RWPE2 (cell line): ENCODE measurements at regions not wholly inside any gene's neighbourhood (a gene's known extent, or its start where the extent isn't known, plus 50 kb on each side); places are given as distances from the start of the nearest gene placed in this dataset.

Experiments
- ATAC-seq: fragments of 200-7000 bp; cut with Tn5 transposase; 3 replicates; pipeline ENCODE4 v1.9.1; 2021; ENCODE audit warnings: low read depth
- DNase-seq: peaks from one replicate; pipeline ENCODE4 v3.0.0-alpha.2; 2020; ENCODE audit warnings: low spot score
- H3K27ac ChIP-seq: fragments of 450-650 bp; 2 replicates; pipeline ENCODE4 v1.5.1; 2017; ENCODE audit warnings: mild to moderate bottlenecking; ENCODE audit not compliant: poor library complexity, severe bottlenecking
- H3K27me3 ChIP-seq: fragments of 250-450 bp; sonication (Bioruptor Pico); 2 replicates; pipeline ENCODE4 v1.5.1; 2021; ENCODE audit warnings: mild to moderate bottlenecking, moderate library complexity; ENCODE audit not compliant: insufficient read depth, poor library complexity, severe bottlenecking
- H3K36me3 ChIP-seq: fragments of 250-450 bp; sonication (Bioruptor Pico); 2 replicates; pipeline ENCODE4 v1.5.1; 2020; ENCODE audit warnings: low read depth, mild to moderate bottlenecking, moderate library complexity
- H3K4me1 ChIP-seq: fragments of 250-450 bp; sonication (Bioruptor Pico); 2 replicates; pipeline ENCODE4 v1.5.1; 2021; ENCODE audit warnings: mild to moderate bottlenecking, moderate library complexity; ENCODE audit not compliant: insufficient read depth, poor library complexity, severe bottlenecking
- H3K4me3 ChIP-seq: fragments of 250-450 bp; sonication (Bioruptor Pico); 2 replicates; pipeline ENCODE4 v1.5.1; 2021; ENCODE audit warnings: mild to moderate bottlenecking, moderate library complexity; ENCODE audit not compliant: severe bottlenecking
- H3K9me3 ChIP-seq: fragments of 250-450 bp; sonication (Bioruptor Pico); 2 replicates; pipeline ENCODE4 v1.5.1; 2021; ENCODE audit warnings: mild to moderate bottlenecking, moderate library complexity; ENCODE audit not compliant: severe bottlenecking
- TF ChIP-seq, protein P1 (sequence below): fragments of 450-650 bp; IDR thresholded peaks from one replicate; pipeline ENCODE4 v1.5.1; 2017; ENCODE audit warnings: mild to moderate bottlenecking, moderate library complexity; ENCODE audit not compliant: poor library complexity, severe bottlenecking

DNA sequence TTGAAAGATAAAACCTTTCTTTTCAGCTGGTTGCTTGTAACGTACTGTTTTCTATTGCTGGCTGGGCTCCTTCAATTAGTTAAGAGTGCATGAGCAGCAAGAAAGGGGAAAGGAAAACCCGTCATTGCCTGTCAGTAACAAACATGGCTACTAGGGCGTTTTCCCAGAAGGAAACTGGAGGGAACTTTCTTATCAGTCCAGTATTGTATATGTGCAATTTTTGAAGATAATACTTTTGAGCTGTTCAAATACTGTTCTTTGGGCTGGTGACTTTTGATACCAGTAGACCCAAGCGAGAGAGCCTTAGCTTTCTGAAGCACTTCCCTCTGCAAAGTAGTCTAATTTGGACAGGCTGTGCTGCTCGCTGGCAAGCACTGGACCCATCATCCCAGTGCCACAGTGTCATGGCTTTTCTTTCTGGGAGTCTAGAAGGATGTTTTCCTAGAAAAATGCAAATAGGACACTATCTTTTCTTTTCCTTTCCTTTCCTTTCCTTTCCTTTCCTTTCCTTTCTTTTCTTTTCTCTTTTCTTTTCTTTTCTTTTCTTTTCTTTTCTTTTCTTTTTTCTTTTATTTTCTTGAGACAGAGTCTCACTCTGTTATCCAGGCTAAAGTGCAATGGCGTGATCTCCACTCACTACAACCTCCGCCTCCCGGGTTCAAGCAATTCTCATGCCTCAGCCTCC, 149.9 kb upstream of the SMIM23 start:
- TF ChIP-seq, protein P1, sequence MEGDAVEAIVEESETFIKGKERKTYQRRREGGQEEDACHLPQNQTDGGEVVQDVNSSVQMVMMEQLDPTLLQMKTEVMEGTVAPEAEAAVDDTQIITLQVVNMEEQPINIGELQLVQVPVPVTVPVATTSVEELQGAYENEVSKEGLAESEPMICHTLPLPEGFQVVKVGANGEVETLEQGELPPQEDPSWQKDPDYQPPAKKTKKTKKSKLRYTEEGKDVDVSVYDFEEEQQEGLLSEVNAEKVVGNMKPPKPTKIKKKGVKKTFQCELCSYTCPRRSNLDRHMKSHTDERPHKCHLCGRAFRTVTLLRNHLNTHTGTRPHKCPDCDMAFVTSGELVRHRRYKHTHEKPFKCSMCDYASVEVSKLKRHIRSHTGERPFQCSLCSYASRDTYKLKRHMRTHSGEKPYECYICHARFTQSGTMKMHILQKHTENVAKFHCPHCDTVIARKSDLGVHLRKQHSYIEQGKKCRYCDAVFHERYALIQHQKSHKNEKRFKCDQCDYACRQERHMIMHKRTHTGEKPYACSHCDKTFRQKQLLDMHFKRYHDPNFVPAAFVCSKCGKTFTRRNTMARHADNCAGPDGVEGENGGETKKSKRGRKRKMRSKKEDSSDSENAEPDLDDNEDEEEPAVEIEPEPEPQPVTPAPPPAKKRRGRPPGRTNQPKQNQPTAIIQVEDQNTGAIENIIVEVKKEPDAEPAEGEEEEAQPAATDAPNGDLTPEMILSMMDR: no peak
- Histone ChIP-seq H3K27me3 (no peaks in the 10 kb centered on the region), H3K36me3 (no peaks in the 10 kb centered on the region), H3K27ac (no peak overlapping the region), H3K9me3 (no peaks in the 10 kb centered on the region), H3K4me3 (no peak overlapping the region), H3K4me1 (no peaks in the 10 kb centered on the region)
- ATAC-seq (no peak), DNase-seq (no peak)

DNA sequence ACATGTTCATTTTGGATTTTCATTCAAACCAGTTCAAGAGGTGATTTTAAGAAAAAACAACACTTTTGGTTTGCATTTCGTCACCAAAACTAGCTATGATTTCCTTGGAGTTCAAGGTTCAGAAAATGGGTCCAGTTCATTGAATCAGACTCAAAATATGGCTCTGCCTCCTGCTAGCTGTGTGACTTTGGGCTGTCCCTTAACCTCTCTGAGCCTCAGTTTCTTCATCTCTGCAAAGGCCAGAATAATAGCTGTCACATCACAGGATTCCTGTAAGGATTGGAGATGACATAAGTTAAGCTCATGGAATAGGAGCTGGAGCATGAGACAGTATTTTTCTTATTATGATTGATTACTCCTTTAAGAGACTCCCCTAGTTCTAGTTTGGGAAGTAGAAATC, 147.8 kb upstream of the SMIM23 start:
- Histone ChIP-seq H3K9me3 (no peaks in the 10 kb centered on the region), H3K27me3 (no peaks in the 10 kb centered on the region), H3K4me1 (no peaks in the 10 kb centered on the region), H3K36me3 (no peaks in the 10 kb centered on the region), H3K4me3 (no peak overlapping the region), H3K27ac (no peak overlapping the region)
- DNase-seq (no peak), ATAC-seq (no peak)
- TF ChIP-seq, protein P1: no peak

DNA sequence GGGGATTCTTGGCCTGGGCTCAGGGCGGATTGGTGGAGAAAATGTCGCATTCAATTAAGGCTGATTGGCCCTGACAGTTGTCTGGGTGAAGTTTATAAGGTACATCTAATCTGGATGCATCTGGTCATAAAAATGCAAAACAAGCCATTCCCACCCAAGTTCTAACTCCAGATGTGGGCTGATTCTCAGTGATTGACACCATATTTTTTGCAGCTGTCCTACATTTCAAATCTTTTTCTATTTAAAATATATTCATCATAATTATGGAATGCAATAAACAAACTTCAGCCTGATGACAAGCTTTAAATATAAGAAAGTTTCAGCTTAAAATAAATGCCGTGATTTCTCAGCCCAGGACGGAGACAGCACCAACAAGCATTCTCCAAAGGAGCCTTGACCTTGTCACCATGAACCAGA, 146.4 kb upstream of the SMIM23 start:
- Histone ChIP-seq H3K27ac (no peak overlapping the region), H3K36me3 (no peaks in the 10 kb centered on the region), H3K4me3 (no peak overlapping the region), H3K4me1 (no peaks in the 10 kb centered on the region), H3K9me3 (no peaks in the 10 kb centered on the region), H3K27me3 (no peaks in the 10 kb centered on the region)
- ATAC-seq (no peak), DNase-seq (no peak)
- TF ChIP-seq, protein P1: no peak

DNA sequence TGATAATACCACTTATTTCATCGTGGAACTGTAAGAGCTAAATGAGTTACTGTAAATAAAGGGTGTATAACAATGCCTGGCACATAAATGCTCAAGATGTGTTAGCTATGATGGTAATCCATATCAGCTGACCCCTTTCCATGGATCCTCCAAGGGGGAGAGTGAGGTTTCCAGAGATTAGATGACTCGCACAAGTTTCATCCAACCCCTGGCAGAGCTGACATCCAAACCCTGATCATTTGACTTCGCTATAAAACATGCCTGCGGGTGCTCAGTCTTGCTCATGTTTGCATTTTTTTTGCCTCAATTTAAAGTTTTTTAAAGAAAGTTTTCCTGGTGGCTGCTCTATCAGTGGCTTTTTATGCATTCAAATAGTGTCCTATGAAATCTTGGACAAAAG, 145.7 kb upstream of the SMIM23 start:
- TF ChIP-seq, protein P1: no peak
- Histone ChIP-seq H3K4me1 (no peaks in the 10 kb centered on the region), H3K9me3 (no peaks in the 10 kb centered on the region), H3K36me3 (no peaks in the 10 kb centered on the region), H3K27me3 (no peaks in the 10 kb centered on the region), H3K27ac (no peak overlapping the region), H3K4me3 (no peak overlapping the region)
- ATAC-seq: no peak
- no peak for DNase-seq

DNA sequence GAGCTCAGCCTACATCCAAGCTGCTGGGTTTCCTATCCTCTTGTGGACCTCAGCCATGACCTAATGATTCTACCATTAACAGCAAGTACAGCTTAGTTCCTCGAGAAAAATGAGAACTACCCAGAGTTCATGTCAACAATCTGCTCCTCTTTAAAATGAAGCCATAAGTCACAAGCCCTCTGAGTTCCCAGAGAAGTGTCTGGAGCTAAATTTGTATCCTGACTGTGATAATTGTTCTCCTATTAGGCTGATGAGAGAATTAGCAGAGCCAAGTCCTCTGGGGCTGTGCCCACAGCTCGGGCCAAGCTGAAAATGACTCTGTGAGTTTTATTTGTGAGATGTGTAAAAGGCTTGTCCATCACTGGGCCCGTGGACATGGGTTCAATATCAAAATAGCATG, 145.1 kb upstream of the SMIM23 start:
- ATAC-seq (no peak), DNase-seq (no peak)
- Histone ChIP-seq H3K4me3 (no peak overlapping the region), H3K4me1 (no peaks in the 10 kb centered on the region), H3K27ac (no peak overlapping the region), H3K27me3 (no peaks in the 10 kb centered on the region), H3K9me3 (no peaks in the 10 kb centered on the region), H3K36me3 (no peaks in the 10 kb centered on the region)
- TF ChIP-seq, protein P1: no peak
